H9 (cell line): ENCODE measurements at regions not wholly inside any gene's neighbourhood (a gene's known extent, or its start where the extent isn't known, plus 50 kb on each side); places are given as distances from the start of the nearest gene placed in this dataset.

Source experiments
- DNase-seq: peaks from one replicate; pipeline ENCODE4 v3.0.0-alpha.2; 2017
- H2AFZ ChIP-seq: one replicate; pipeline ENCODE4 v1.6.1; 2013; ENCODE audit warnings: mild to moderate bottlenecking, low read length, control low read depth, moderate library complexity
- H2AK5ac ChIP-seq: 2 replicates; pipeline ENCODE4 v1.6.1; 2013; ENCODE audit warnings: low read length, control low read depth, mixed read lengths; ENCODE audit not compliant: insufficient read length
- H2BK120ac ChIP-seq: one replicate; pipeline ENCODE4 v1.6.1; 2013; ENCODE audit warnings: low read depth, mild to moderate bottlenecking, low read length, control low read depth, inconsistent platforms; ENCODE audit not compliant: poor library complexity, severe bottlenecking
- H2BK12ac ChIP-seq: 2 replicates; pipeline ENCODE4 v1.6.1; 2013; ENCODE audit warnings: low read length, control low read depth, mixed read lengths, low read depth; ENCODE audit not compliant: insufficient read length
- H2BK15ac ChIP-seq: 2 replicates; pipeline ENCODE4 v1.6.1; 2013; ENCODE audit warnings: low read depth, low read length, control low read depth
- H2BK20ac ChIP-seq: one replicate; pipeline ENCODE4 v1.6.1; 2013; ENCODE audit warnings: low read depth, mild to moderate bottlenecking, low read length, control low read depth, inconsistent platforms; ENCODE audit not compliant: poor library complexity, severe bottlenecking
- H2BK5ac ChIP-seq: 2 replicates; pipeline ENCODE4 v1.6.1; 2013; ENCODE audit warnings: low read length, control low read depth, mixed read lengths; ENCODE audit not compliant: insufficient read length
- H3K14ac ChIP-seq: 2 replicates; pipeline ENCODE4 v1.6.1; 2013; ENCODE audit warnings: low read length, control low read depth; ENCODE audit not compliant: insufficient read depth
- H3K18ac ChIP-seq: 2 replicates; pipeline ENCODE4 v1.6.1; 2013; ENCODE audit warnings: low read depth, mild to moderate bottlenecking, mixed read lengths, low read length, control low read depth; ENCODE audit not compliant: insufficient read length
- H3K23ac ChIP-seq: 2 replicates; pipeline ENCODE4 v1.6.1; 2013; ENCODE audit warnings: low read length, control low read depth, mixed read lengths, low read depth; ENCODE audit not compliant: insufficient read length
- H3K23me2 ChIP-seq: 2 replicates; pipeline ENCODE4 v1.6.1; 2013; ENCODE audit warnings: low read depth, mild to moderate bottlenecking, mixed read lengths, low read length, control low read depth; ENCODE audit not compliant: insufficient read length, poor library complexity, severe bottlenecking
- H3K27ac ChIP-seq: 2 replicates; pipeline ENCODE4 v1.5.1; 2013; ENCODE audit warnings: low read length, control low read depth, mixed read lengths, low read depth; ENCODE audit not compliant: insufficient read length
- H3K27me3 ChIP-seq: 2 replicates; pipeline ENCODE4 v1.6.1; 2013; ENCODE audit warnings: low read length, control low read depth, inconsistent platforms; ENCODE audit not compliant: insufficient read depth
- H3K4ac ChIP-seq: 2 replicates; pipeline ENCODE4 v1.6.1; 2013; ENCODE audit warnings: low read depth, mild to moderate bottlenecking, control low read depth, inconsistent platforms, low read length, moderate library complexity
- H3K4me1 ChIP-seq: 2 replicates; pipeline ENCODE4 v1.6.1; 2013; ENCODE audit warnings: low read length, control low read depth, inconsistent platforms; ENCODE audit not compliant: insufficient read depth
- H3K4me2 ChIP-seq: 2 replicates; pipeline ENCODE4 v1.6.1; 2013; ENCODE audit warnings: low read length, control low read depth, mixed read lengths; ENCODE audit not compliant: insufficient read length, insufficient read depth
- H3K56ac ChIP-seq: 2 replicates; pipeline ENCODE4 v1.6.1; 2013; ENCODE audit warnings: low read depth, mild to moderate bottlenecking, mixed read lengths, low read length, control low read depth; ENCODE audit not compliant: insufficient read length
- H3K79me1 ChIP-seq: 2 replicates; pipeline ENCODE4 v1.6.1; 2013; ENCODE audit warnings: low read depth, mild to moderate bottlenecking, moderate library complexity, low read length, control low read depth, inconsistent platforms; ENCODE audit not compliant: insufficient read depth, poor library complexity, severe bottlenecking
- H3K79me2 ChIP-seq: 2 replicates; pipeline ENCODE4 v1.6.1; 2013; ENCODE audit warnings: low read length, control low read depth, inconsistent platforms; ENCODE audit not compliant: insufficient read depth
- H3K9ac ChIP-seq: 2 replicates; pipeline ENCODE4 v1.6.1; 2013; ENCODE audit warnings: low read length, control low read depth, mixed read lengths; ENCODE audit not compliant: insufficient read length; ENCODE audit errors: extremely low read depth
- H3K9me3 ChIP-seq: one replicate; pipeline ENCODE4 v1.6.1; 2013; ENCODE audit warnings: low read depth, low read length, inconsistent platforms; ENCODE audit not compliant: control insufficient read depth
- H3T11ph ChIP-seq: one replicate; pipeline ENCODE4 v1.6.1; 2013; ENCODE audit warnings: mild to moderate bottlenecking, low read length, control low read depth, inconsistent platforms
- H4K20me1 ChIP-seq: one replicate; pipeline ENCODE4 v1.6.1; 2013; ENCODE audit not compliant: control insufficient read depth, insufficient read length, insufficient read depth
- H4K5ac ChIP-seq: 2 replicates; pipeline ENCODE4 v1.6.1; 2013; ENCODE audit warnings: low read depth, mild to moderate bottlenecking, mixed read lengths, low read length, control low read depth; ENCODE audit not compliant: insufficient read length
- H4K8ac ChIP-seq: replicated peaks from 2 replicates; pipeline ENCODE4 v1.6.1; 2013; ENCODE audit warnings: low read length, control low read depth, mixed read lengths, low read depth; ENCODE audit not compliant: insufficient read length
- H4K91ac ChIP-seq: 2 replicates; pipeline ENCODE4 v1.6.1; 2013; ENCODE audit warnings: low read depth, mild to moderate bottlenecking, moderate library complexity, mixed read lengths, low read length, control low read depth; ENCODE audit not compliant: insufficient read length
- H3K27ac Mint-ChIP-seq, 3 experiments: 2 replicates in 2 of 3; 3 replicates in 1 of 3; pipeline ENCODE4 v1.8.0; 2020 to 2021; ENCODE audit warnings: mixed read lengths in 3 of 3, mild to moderate bottlenecking in 1 of 3, moderate library complexity in 1 of 3
- H3K27me3 Mint-ChIP-seq: 2 replicates; pipeline ENCODE4 v1.8.0; 2021; ENCODE audit warnings: low read depth, mild to moderate bottlenecking, moderate library complexity, mixed read lengths
- H3K36me3 Mint-ChIP-seq, 3 experiments: 2 replicates in 2 of 3; 3 replicates in 1 of 3; pipeline ENCODE4 v1.8.0; 2020 to 2021; ENCODE audit warnings: low read depth in 3 of 3, mixed read lengths in 3 of 3; ENCODE audit not compliant: insufficient read depth in 1 of 3
- H3K4me1 Mint-ChIP-seq, 2 experiments: 2 replicates each; pipeline ENCODE4 v1.8.0; 2020; ENCODE audit warnings: mixed read lengths in 2 of 2
- H3K4me3 Mint-ChIP-seq, 2 experiments: 2 replicates in 1 of 2; 3 replicates in 1 of 2; pipeline ENCODE4 v1.8.0; 2020 to 2021; ENCODE audit warnings: mild to moderate bottlenecking in 2 of 2, mixed read lengths in 2 of 2, moderate library complexity in 1 of 2
- H3K9me3 Mint-ChIP-seq, 2 experiments: 2 replicates in 1 of 2; 3 replicates in 1 of 2; pipeline ENCODE4 v1.8.0; 2020; ENCODE audit warnings: mild to moderate bottlenecking in 2 of 2, mixed read lengths in 2 of 2, moderate library complexity in 1 of 2
- CTCF ChIP-seq: fragments of 200-600 bp; sonication (generic); conservative IDR thresholded peaks from 3 replicates; pipeline ENCODE4 v1.8.0; 2021; ENCODE audit warnings: antibody characterized with exemption, mild to moderate bottlenecking
- WGBS: extraction: QIAGEN DNeasy Blood & Tissue Kit; methylation state at CpG from one replicate; pipeline ENCODE4 v1.1.7; 2013; ENCODE audit warnings: missing lambda C conversion rate, low lambda C conversion rate, mixed read lengths; ENCODE audit not compliant: insufficient read length; ENCODE audit errors: extremely low coverage; 5-methylcytosine and 5-hydroxymethylcytosine counted together

DNA sequence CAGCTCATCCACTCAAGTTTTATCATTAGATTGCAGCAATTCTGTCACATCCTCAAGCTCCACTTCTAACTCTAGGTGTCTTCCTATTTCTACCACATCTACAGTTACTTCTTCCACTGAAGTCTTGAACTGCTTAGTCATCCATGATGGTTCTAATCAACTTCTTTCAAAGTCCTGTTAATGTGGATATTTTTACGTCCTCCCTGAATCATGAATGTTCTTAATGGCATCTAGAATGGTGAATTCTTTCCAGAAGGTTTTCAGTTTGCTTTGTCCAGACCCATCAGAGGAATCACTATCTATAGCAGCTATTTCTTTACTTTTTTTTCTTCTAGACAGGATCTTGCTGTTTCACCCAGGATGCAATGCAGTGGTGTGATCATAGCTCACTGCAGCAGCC is 78.0 kb upstream of the RNPC3 start:
- Mint-ChIP-seq H3K27me3 (no peaks in the 10 kb centered on the region), H3K4me1 (peaks cover 0 to under 1% of the 10 kb centered on the region in 2 experiments; a peak in 1 of 4 replicates), H3K36me3 (no peaks in the 10 kb centered on the region), H3K4me3 (no peak overlapping the region), H3K27ac (no peak overlapping the region), H3K9me3 (no peaks in the 10 kb centered on the region)
- Histone ChIP-seq H2BK5ac (no peak overlapping the region), H3K9ac (no peak overlapping the region), H3K4me2 (no peak overlapping the region), H3K23ac (no peak overlapping the region), H2BK20ac (no peak overlapping the region), H4K8ac (no peak overlapping the region), H2AFZ (no peak overlapping the region), H3K79me1 (no peaks in the 10 kb centered on the region), H4K5ac (no peak overlapping the region), H3K79me2 (no peaks in the 10 kb centered on the region), H3K18ac (no peak overlapping the region), H2BK120ac (no peak overlapping the region), H4K20me1 (no peaks in the 10 kb centered on the region), H3K4me1 (no peaks in the 10 kb centered on the region), H3K23me2 (no peaks in the 10 kb centered on the region), H3K14ac (no peak overlapping the region), H4K91ac (no peak overlapping the region), H3K27me3 (no peaks in the 10 kb centered on the region), H3T11ph (no peak overlapping the region), H3K4ac (no peak overlapping the region), H2BK12ac (no peak overlapping the region), H3K56ac (no peak overlapping the region), H2AK5ac (no peak overlapping the region), H2BK15ac (no peak overlapping the region), H3K27ac (no peak overlapping the region), H3K9me3 (no peaks in the 10 kb centered on the region)
- TF ChIP-seq CTCF, result no peak
- WGBS, result no CpG with 5 or more reads among the region's 1 CpG
- DNase-seq, result no peak
